Left lung (tissue), 4 donors: ENCODE measurements at regions not wholly inside any gene's neighbourhood (a gene's known extent, or its start where the extent isn't known, plus 50 kb on each side); places are given as distances from the start of the nearest gene placed in this dataset.

ENCODE experiments used
- ATAC-seq: fragments of 200-7000 bp; cut with Tn5 transposase; one replicate; pipeline ENCODE4 v1.9.1; 2020; ENCODE audit warnings: moderate library complexity
- DNase-seq, 4 donors: peaks; one replicate each; pipeline ENCODE4 v3.0.0-alpha.2; 2013 to 2020
- H3K27ac ChIP-seq, 2 donors: fragments of 200-600 bp; sonication (generic) in 1 of 2; one replicate each; pipeline versions ENCODE4 v1.5.0 to v1.8.0; 2020 to 2021
- H3K27me3 ChIP-seq, 2 donors: fragments of 200-600 bp; sonication (generic) in 1 of 2; one replicate each; pipeline versions ENCODE4 v1.5.0 to v1.8.0; 2020 to 2021
- H3K36me3 ChIP-seq, 2 donors: fragments of 200-600 bp; sonication (generic) in 1 of 2; one replicate each; pipeline versions ENCODE4 v1.5.0 to v1.8.0; 2020 to 2021
- H3K4me1 ChIP-seq, 2 donors: fragments of 200-600 bp; one replicate each; pipeline ENCODE4 v1.8.0; 2021
- H3K4me3 ChIP-seq, 2 donors: fragments of 200-600 bp; sonication (generic) in 1 of 2; one replicate each; pipeline versions ENCODE4 v1.5.0 to v1.8.0; 2020 to 2021; ENCODE audit warnings: mild to moderate bottlenecking in 1 of 2
- H3K9me3 ChIP-seq, 2 donors: fragments of 200-600 bp; sonication (generic) in 1 of 2; one replicate each; pipeline versions ENCODE4 v1.5.0 to v1.8.0; 2020 to 2021
- intact Hi-C, 2 donors: fragments of 100-400 bp; cut with DNase I; formaldehyde crosslinking; loops; one replicate each; pipeline versions ENCODE4 v1.11.2 to v1.14.2; 2022
- TF ChIP-seq, protein P1 (sequence below), 2 donors: fragments of 200-600 bp; sonication (generic) in 1 of 2; IDR thresholded peaks; one replicate each; pipeline versions ENCODE4 v1.5.0 to v1.8.0; 2021; ENCODE audit warnings: antibody characterized with exemption in 2 of 2
- donor health status: DM: no; HTN: yes; CAD: no.
- donor health status: DM: no; HTN: no; CAD: no.

DNA sequence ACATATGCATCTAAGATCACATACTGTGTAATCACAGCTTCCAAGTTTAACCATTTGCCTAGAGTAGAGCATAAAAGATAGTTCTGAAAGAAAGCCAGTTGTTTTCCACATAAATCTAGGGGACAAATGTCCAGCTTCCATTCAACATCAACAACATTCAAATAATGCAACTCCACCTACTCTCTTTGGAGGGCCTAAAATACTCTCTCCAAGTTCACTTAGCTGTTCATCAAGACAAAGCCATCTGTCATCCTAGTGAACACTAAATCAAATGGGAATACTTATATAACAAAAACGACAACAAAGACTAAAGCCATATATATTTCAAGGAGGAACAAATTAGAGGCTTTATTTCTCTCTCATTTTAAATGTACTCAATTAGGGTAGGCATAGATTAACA lies 221.5 kb upstream of the CDH2 start:
- no peaks in the 10 kb centered on the region for H3K36me3 ChIP-seq
- H3K4me1 ChIP-seq = no peaks in the 10 kb centered on the region
- intact Hi-C loops = no loop called here
- TF ChIP-seq, protein P1, sequence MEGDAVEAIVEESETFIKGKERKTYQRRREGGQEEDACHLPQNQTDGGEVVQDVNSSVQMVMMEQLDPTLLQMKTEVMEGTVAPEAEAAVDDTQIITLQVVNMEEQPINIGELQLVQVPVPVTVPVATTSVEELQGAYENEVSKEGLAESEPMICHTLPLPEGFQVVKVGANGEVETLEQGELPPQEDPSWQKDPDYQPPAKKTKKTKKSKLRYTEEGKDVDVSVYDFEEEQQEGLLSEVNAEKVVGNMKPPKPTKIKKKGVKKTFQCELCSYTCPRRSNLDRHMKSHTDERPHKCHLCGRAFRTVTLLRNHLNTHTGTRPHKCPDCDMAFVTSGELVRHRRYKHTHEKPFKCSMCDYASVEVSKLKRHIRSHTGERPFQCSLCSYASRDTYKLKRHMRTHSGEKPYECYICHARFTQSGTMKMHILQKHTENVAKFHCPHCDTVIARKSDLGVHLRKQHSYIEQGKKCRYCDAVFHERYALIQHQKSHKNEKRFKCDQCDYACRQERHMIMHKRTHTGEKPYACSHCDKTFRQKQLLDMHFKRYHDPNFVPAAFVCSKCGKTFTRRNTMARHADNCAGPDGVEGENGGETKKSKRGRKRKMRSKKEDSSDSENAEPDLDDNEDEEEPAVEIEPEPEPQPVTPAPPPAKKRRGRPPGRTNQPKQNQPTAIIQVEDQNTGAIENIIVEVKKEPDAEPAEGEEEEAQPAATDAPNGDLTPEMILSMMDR (IDR thresholded peaks at IDR 0.05) = no peak
- DNase-seq = no peak
- no peak for ATAC-seq
- H3K4me3 ChIP-seq = no peak overlapping the region
- no peak overlapping the region for H3K27ac ChIP-seq
- H3K9me3 ChIP-seq = no peaks in the 10 kb centered on the region
- H3K27me3 ChIP-seq = no peaks in the 10 kb centered on the region

DNA sequence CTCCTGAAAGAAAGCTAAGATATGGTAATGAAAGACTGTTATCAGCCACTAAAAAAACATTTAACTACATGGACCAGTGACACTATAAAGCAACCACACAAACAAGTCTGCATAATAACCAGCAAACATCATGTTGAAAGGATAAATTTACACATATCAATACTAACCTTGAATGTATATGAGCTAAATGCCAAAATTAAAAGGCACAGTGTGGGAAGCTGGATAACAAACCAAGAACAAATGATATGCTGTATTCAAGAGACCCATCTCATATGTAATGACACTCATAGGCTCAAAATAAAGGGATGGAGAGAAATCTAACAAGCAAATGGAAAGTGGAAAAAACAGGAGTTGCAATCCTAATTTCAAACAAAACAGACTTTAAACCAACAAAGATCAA lies 213.1 kb upstream of the CDH2 start:
- H3K36me3 ChIP-seq = no peaks in the 10 kb centered on the region
- peaks cover 0 to 41% of the 10 kb centered on the region in 2 donors for H3K9me3 ChIP-seq
- H3K27ac ChIP-seq = no peak overlapping the region
- no peak overlapping the region for H3K4me3 ChIP-seq
- TF ChIP-seq, protein P1 (IDR thresholded peaks at IDR 0.05) = no peak
- DNase-seq = no peak
- H3K27me3 ChIP-seq = no peaks in the 10 kb centered on the region
- H3K4me1 ChIP-seq = no peaks in the 10 kb centered on the region
- no peak for ATAC-seq
- intact Hi-C loops = no loop called here

DNA sequence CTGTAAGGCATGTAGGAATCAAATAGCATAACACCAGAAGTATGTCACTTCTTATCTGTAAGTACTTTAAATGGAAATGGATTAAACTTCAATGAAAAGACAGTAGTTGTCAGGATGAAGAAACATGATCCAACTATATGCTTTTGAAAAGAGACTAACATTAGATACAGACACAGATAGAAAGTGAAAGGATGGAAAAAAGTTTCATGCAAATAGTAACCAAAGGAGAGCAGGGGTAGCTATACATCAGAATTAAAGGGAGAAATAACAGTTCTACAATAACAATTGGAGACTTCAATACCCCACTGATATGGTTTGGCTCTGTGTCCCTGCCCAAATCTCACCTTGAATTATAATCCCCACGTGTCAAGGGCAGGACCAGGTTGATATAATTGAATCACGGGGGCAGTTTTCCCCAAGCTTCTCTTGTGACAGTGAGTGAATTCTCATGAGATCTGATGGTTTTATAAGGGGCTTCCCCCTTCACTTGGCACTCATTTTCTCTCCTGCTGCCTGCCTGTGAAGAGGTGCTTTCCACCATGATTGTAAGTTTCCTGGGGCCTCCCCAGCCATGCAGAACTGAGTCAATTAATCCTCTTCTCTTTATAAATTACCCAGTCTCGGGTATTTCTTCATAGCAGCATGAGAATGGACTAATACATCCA lies 205.4 kb upstream of the CDH2 start:
- H3K4me3 ChIP-seq = no peak overlapping the region
- DNase-seq (no peak), ATAC-seq (no peak)
- no peaks in the 10 kb centered on the region for H3K27me3 ChIP-seq
- intact Hi-C loops = no loop called here
- H3K4me1 ChIP-seq = no peaks in the 10 kb centered on the region
- TF ChIP-seq, protein P1 (IDR thresholded peaks at IDR 0.05) = no peak
- H3K36me3 ChIP-seq = no peaks in the 10 kb centered on the region
- H3K27ac ChIP-seq = no peak overlapping the region
- H3K9me3 ChIP-seq = peaks cover 0 to 4% of the 10 kb centered on the region in 2 donors

DNA sequence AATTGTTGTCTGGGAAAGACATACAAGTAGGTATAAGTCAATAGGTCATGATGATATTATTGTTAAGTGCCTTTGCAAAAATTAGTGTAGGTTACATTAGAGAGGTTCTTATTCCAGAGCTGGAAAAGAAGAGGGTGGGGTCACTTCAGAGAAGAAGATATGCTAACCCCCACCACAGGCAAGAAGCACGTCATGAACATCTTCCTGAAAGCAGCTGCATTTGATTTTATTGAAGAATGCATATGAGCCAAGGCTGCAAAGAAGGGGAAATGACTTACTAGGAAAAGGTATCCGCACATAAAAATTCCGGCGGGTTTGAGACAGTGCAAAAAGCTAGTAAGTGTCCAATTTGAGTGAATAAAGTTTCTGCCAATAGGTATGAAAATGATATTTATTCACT lies 195.3 kb upstream of the CDH2 start:
- intact Hi-C loops = no loop called here
- Histone ChIP-seq H3K27me3 (no peaks in the 10 kb centered on the region), H3K4me3 (no peak overlapping the region), H3K9me3 (no peaks in the 10 kb centered on the region), H3K36me3 (no peaks in the 10 kb centered on the region), H3K27ac (no peak overlapping the region), H3K4me1 (no peaks in the 10 kb centered on the region)
- TF ChIP-seq, protein P1 (IDR thresholded peaks at IDR 0.05) = no peak
- ATAC-seq (no peak), DNase-seq (no peak)

DNA sequence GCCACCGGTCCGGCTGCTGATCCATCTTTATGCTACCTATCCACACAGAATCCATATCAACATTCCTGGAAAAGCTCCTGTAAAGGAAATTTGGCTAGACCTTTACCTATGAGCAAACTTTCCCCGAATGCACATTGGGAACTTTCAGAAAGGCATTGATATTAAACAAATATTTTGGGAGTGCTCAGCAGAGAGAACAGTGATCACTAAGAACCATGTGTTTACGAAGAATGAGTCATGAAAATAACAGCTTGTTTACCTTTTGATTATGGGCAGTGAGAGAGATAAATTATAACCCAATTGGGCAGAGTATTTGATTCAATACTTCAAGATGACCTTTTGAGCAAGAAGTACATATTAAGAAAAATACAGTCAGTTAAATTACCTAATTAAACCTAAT lies 189.7 kb upstream of the CDH2 start:
- TF ChIP-seq, protein P1 (IDR thresholded peaks at IDR 0.05) = no peak
- no peaks in the 10 kb centered on the region for H3K9me3 ChIP-seq
- no peaks in the 10 kb centered on the region for H3K27me3 ChIP-seq
- DNase-seq (no peak), ATAC-seq (no peak)
- intact Hi-C loops = no loop called here
- no peak overlapping the region for H3K4me3 ChIP-seq
- H3K36me3 ChIP-seq = no peaks in the 10 kb centered on the region
- H3K27ac ChIP-seq = no peak overlapping the region
- H3K4me1 ChIP-seq = no peaks in the 10 kb centered on the region
